Brain microvascular endothelial cell (primary cell): ENCODE measurements at regions not wholly inside any gene's neighbourhood (a gene's known extent, or its start where the extent isn't known, plus 50 kb on each side); places are given as distances from the start of the nearest gene placed in this dataset.

Experiments used
- DNase-seq: peaks from one replicate; pipeline ENCODE4 v3.0.0-alpha.2; 2020
- H3K27ac ChIP-seq: fragments of 250-450 bp; sonication (Bioruptor Pico); 2 replicates; pipeline ENCODE4 v1.5.1; 2020; ENCODE audit warnings: mild to moderate bottlenecking, moderate library complexity
- H3K27me3 ChIP-seq: fragments of 250-450 bp; sonication (Bioruptor Pico); replicated peaks from 2 replicates; pipeline ENCODE4 v1.5.1; 2020; ENCODE audit warnings: mild to moderate bottlenecking
- H3K36me3 ChIP-seq: fragments of 250-450 bp; sonication (Bioruptor Pico); replicated peaks from 2 replicates; pipeline ENCODE4 v1.5.1; 2020; ENCODE audit warnings: mild to moderate bottlenecking
- H3K4me3 ChIP-seq: 2 replicates; pipeline ENCODE4 v1.5.1; 2011; ENCODE audit warnings: low read depth, mild to moderate bottlenecking, control low read depth, low read length, moderate library complexity
- in situ Hi-C: cut with HindIII; loops from 2 replicates; pipeline ENCODE4 v1.10.0; 2017; ENCODE audit warnings: low sequenced_read_pairs, low pct_ligation_motif_present
- TF ChIP-seq, protein P1 (sequence below): IDR thresholded peaks from 2 replicates; pipeline ENCODE4 v1.5.1; 2011; ENCODE audit warnings: low read depth, mild to moderate bottlenecking, moderate library complexity, low read length, control low read depth, inconsistent platforms; ENCODE audit errors: missing control alignments

DNA sequence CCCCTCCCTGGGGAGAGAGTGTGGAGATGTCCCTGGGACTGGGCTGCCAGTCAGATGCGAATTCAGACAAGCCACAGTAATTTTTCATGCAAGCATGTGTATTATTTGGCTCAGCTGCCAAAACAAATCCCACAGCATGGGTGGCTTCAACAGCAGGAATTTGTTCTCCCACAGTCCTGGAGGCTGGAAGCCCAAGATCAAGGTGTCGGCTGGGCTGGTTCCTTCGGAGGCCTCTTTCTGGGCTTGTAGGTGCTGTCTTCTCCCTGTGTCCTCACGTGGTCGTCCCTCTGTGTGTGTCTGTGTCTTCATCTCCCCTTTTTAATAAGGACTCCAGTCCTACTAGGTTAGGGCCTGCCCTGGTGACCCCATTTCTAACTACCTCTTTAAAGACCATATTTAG lies 91.9 kb upstream of the ACTRT2 start:
- Histone ChIP-seq H3K27me3 (no peaks in the 10 kb centered on the region), H3K27ac (no peak overlapping the region), H3K36me3 (no peaks in the 10 kb centered on the region), H3K4me3 (no peak overlapping the region)
- TF ChIP-seq, protein P1, sequence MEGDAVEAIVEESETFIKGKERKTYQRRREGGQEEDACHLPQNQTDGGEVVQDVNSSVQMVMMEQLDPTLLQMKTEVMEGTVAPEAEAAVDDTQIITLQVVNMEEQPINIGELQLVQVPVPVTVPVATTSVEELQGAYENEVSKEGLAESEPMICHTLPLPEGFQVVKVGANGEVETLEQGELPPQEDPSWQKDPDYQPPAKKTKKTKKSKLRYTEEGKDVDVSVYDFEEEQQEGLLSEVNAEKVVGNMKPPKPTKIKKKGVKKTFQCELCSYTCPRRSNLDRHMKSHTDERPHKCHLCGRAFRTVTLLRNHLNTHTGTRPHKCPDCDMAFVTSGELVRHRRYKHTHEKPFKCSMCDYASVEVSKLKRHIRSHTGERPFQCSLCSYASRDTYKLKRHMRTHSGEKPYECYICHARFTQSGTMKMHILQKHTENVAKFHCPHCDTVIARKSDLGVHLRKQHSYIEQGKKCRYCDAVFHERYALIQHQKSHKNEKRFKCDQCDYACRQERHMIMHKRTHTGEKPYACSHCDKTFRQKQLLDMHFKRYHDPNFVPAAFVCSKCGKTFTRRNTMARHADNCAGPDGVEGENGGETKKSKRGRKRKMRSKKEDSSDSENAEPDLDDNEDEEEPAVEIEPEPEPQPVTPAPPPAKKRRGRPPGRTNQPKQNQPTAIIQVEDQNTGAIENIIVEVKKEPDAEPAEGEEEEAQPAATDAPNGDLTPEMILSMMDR: no peak
- DNase-seq: no peak
- in situ Hi-C loops: no loop called here

DNA sequence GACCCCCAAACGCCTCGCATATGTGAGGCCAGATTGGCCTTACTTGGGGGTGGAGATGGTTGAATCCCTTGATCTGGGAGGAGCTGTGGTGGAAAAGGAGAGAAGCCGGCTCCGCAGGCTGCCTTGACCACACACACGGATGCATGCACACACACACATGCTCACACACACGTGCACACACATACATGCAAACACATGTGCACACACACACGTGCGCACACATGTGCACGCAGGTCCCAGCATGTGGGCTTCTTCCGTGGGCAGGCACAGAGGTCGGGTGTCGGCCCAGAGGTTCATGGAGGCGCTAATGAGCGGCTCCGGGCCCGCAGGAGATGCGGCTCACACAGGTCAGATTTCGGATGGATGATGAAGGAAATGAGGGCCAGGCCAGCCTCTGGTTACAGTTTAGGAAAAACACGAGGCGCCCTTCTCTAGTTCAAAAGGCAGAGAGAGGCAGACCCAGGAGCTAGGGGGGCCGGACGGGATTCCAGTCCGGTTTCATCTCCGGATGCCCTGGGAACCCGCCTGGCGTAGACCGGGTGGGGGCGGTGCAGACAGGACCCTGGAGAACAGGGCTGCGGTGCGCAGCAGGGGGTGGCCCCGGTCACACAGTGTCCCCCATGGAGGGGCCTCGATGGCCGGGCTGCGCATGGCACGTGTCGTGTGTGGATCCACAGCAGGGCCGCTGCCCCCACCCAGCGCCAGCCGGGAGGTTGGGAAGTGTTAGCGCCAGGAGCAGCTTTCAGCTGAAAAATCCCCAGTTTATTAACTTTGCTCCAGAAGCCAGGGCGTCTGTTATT lies 91.1 kb upstream of the ACTRT2 start:
- Histone ChIP-seq H3K27ac (no peak overlapping the region), H3K27me3 (no peaks in the 10 kb centered on the region), H3K4me3 (no peak overlapping the region), H3K36me3 (no peaks in the 10 kb centered on the region)
- DNase-seq: no peak
- TF ChIP-seq, protein P1: no peak
- in situ Hi-C loops: no loop called here

DNA sequence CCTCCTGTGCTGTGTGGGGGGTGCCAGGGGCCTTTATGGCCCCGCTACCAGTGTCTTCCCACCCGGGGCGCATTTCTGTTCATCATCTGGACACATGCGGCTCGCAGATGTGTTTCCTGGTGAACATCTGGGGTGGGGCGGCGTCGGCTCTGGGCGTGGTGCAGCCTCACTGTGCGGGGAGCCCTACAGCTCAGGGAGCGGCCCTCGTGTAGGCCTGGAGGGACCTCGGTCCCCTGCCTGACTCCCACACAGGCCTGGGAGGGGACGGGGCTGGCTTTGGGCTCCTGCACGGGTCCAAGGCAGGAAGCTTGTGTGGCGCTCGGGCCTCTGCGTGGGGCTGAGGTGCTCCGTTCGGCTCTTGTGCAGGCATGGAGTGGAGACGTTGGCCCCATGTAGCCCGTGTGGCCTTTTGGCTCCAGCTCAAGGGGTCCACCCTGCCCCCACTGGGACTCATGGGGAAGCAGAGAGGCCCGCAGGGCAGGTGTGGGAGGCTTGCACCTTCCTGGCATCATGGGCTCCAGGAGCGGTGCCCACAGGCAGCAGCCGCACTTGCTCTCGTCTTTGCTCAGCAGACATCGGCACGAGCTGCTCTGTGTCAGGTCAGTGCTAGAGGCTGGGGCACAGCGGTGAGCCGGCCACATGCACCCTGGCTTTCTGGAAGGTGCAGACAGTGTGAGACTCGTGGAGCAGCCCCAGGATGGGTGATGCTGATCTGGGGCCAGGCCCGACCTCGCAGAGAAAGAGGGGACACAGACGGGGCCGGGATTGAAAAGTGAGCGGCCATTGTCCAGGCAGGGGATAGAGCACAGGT lies 90.1 kb upstream of the ACTRT2 start:
- in situ Hi-C loops: no loop called here
- Histone ChIP-seq H3K27ac (no peak overlapping the region), H3K27me3 (no peaks in the 10 kb centered on the region), H3K4me3 (no peak overlapping the region), H3K36me3 (no peaks in the 10 kb centered on the region)
- DNase-seq: no peak
- TF ChIP-seq, protein P1: no peak

DNA sequence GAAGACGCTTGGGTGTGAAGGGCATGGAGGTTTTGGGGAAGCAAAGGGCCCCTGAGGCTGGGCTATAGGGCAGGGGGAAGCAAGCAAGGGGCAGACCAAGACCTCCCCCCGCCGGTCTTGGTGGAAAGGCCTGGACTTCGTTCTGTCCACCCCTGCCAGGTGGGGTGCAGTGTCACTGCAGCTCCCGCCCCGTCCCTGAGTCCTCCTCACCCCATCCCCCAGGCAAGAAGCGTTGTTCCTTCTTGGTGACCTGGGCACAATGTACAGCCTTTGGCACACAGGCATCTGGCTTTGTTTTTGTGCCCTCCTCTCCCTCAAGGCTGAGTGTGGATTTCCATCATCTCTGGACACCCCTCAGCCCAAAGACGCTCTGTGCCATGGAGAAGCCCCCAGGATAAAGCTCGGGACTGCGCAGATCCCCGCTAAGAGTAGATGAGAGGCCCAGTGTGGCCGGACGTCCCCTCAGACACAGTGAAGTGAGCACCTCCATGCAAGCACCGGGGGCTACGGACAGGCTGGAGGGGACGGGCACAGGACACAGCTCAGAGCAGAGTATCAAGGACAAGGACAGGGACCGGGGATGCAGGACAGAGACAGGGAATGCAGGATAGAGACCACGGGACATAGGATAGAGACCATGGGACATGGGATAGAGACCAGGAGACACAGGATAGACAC lies 89.4 kb upstream of the ACTRT2 start:
- DNase-seq: no peak
- Histone ChIP-seq H3K4me3 (no peak overlapping the region), H3K27ac (no peak overlapping the region), H3K27me3 (no peaks in the 10 kb centered on the region), H3K36me3 (no peaks in the 10 kb centered on the region)
- TF ChIP-seq, protein P1: no peak
- in situ Hi-C loops: no loop called here

DNA sequence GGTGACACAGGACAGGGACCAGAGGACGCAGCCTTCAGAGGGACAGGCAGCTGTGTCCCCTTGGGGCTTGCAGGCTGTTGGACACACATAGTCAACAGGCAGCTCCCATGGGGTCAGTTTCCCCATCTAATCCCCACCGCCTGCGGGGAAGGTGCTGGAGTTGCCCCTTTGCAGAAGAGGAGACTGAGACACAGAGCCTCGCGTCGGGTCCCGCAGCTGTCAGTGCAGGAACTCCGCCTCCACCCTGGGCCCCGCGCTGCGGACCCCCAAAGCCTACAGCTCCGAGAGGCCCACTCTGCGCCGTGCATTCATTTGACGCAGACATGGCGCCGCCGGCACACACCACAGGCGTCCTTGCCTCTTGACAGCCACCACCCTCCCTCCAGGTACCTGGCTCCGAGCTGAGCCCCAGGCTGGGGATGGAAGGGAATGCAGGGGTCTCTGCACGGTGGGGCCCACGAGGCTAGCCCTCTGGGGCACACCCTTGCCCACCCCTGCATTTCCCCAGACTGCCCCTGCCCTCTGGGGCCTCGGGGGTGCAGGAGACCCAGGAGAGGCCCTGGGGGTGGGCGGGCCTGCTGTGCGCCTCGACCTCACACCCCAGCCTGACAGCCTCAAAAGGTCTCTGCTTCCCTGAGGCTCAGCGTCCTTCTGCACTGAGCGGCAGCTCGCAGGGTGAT lies 88.5 kb upstream of the ACTRT2 start:
- H3K36me3 ChIP-seq: no peaks in the 10 kb centered on the region
- TF ChIP-seq, protein P1: no peak
- no peaks in the 10 kb centered on the region for H3K27me3 ChIP-seq
- H3K27ac ChIP-seq: no peak overlapping the region
- DNase-seq: no peak
- no peak overlapping the region for H3K4me3 ChIP-seq
- in situ Hi-C loops: no loop called here
